K562 (cell line): ENCODE measurements at regions not wholly inside any gene's neighbourhood (a gene's known extent, or its start where the extent isn't known, plus 50 kb on each side); places are given as distances from the start of the nearest gene placed in this dataset.

ENCODE experiments used
- EZH2 ChIP-seq: IDR thresholded peaks from 2 replicates; pipeline ENCODE4 v1.6.1; 2012; ENCODE audit warnings: low read depth, mild to moderate bottlenecking, inconsistent platforms, low read length, borderline replicate concordance
- MAFG ChIP-seq: fragments of 450-650 bp; conservative IDR thresholded peaks from 2 replicates; pipeline ENCODE4 v1.6.1; 2016; ENCODE audit warnings: missing genetic modification characterization, missing compliant biosample characterization
- MCM3 ChIP-seq: fragments of 450-650 bp; IDR thresholded peaks from 2 replicates; pipeline ENCODE4 v1.6.1; 2016
- NFRKB ChIP-seq: fragments of 450-650 bp; IDR thresholded peaks from 2 replicates; pipeline ENCODE4 v1.6.1; 2016; ENCODE audit warnings: low read depth
- POLR2G ChIP-seq: fragments of 200-400 bp; formaldehyde crosslinking; IDR thresholded peaks from 2 replicates; pipeline ENCODE4 v1.6.1; 2017; ENCODE audit warnings: low read depth, mild to moderate bottlenecking, antibody characterized with exemption, low read length, moderate library complexity
- TARDBP ChIP-seq: fragments of 450-650 bp; IDR thresholded peaks from 2 replicates; pipeline ENCODE4 v1.6.1; 2016
- ZC3H4 ChIP-seq: sonication (generic); formaldehyde crosslinking; IDR thresholded peaks from 2 replicates; pipeline ENCODE4 v1.9.0; 2021; ENCODE audit warnings: missing genetic modification reagents, borderline replicate concordance
- ZNF324 ChIP-seq: fragments of 250-450 bp; sonication (Bioruptor Pico); IDR thresholded peaks from 2 replicates; pipeline ENCODE4 v1.4.0; 2020; ENCODE audit warnings: mild to moderate bottlenecking
- TF ChIP-seq, protein P1 (sequence below), 3 experiments: IDR thresholded peaks in 2 of 3; conservative IDR thresholded peaks in 1 of 3; 2 replicates each; pipeline ENCODE4 v1.5.1; 2011 to 2012; ENCODE audit warnings: low read length in 3 of 3, mild to moderate bottlenecking in 3 of 3, control low read depth in 2 of 3, improper control_type of control experiment in 1 of 3, inconsistent platforms in 1 of 3, low read depth in 1 of 3, mixed read lengths in 1 of 3, moderate library complexity in 1 of 3; ENCODE audit not compliant: insufficient read depth in 2 of 3
- TF ChIP-seq, protein P2 (sequence below): sonication (generic); formaldehyde crosslinking; IDR thresholded peaks from 2 replicates; pipeline ENCODE4 v1.9.0; 2022; ENCODE audit warnings: mild to moderate bottlenecking, missing genetic modification reagents

DNA sequence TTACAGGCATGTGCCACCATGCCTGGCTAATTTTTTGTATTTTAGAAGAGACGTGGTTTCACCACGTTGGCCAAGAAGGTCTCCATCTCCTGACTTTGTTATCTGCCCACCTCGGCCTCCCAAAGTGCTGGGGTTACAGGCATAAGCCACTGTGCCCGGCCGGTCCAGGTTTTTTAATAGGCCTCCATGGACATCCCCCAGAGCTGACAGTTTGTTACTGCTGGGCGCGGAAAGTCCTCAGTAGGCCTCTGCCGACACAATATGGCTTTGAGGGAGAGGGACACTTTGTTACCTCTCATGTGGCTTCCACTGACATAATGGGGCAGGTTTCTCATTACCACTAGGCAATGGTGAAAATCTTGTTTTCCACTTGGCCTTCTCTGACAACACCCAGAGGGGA, 152.0 kb downstream of the WNT7A start:
- no peak for TF ChIP-seq ZNF324 (CRISPR knock-in tag)
- TF ChIP-seq EZH2 = no peak
- TF ChIP-seq ZC3H4 (CRISPR knock-in tag) = no peak
- no peak for TF ChIP-seq MCM3
- no peak for TF ChIP-seq TARDBP
- TF ChIP-seq, protein P1, sequence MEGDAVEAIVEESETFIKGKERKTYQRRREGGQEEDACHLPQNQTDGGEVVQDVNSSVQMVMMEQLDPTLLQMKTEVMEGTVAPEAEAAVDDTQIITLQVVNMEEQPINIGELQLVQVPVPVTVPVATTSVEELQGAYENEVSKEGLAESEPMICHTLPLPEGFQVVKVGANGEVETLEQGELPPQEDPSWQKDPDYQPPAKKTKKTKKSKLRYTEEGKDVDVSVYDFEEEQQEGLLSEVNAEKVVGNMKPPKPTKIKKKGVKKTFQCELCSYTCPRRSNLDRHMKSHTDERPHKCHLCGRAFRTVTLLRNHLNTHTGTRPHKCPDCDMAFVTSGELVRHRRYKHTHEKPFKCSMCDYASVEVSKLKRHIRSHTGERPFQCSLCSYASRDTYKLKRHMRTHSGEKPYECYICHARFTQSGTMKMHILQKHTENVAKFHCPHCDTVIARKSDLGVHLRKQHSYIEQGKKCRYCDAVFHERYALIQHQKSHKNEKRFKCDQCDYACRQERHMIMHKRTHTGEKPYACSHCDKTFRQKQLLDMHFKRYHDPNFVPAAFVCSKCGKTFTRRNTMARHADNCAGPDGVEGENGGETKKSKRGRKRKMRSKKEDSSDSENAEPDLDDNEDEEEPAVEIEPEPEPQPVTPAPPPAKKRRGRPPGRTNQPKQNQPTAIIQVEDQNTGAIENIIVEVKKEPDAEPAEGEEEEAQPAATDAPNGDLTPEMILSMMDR (IDR thresholded peaks at IDR 0.05 in 2 of 3, conservative IDR thresholded peaks at IDR 0.05 in 1 of 3; ENCODE audit: insufficient read depth in 2 of 3, low read depth in 1 of 3, low read length in 3 of 3) = no peak
- no peak for TF ChIP-seq POLR2G
- TF ChIP-seq, protein P2, sequence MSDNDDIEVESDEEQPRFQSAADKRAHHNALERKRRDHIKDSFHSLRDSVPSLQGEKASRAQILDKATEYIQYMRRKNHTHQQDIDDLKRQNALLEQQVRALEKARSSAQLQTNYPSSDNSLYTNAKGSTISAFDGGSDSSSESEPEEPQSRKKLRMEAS (CRISPR knock-in tag) = no peak
- TF ChIP-seq NFRKB = no peak
- TF ChIP-seq MAFG (tag) = no peak
